ENCODE measurements at regions not wholly inside any gene's neighbourhood (a gene's known extent, or its start where the extent isn't known, plus 50 kb on each side); places are given as distances from the start of the nearest gene placed in this dataset.

DNA sequence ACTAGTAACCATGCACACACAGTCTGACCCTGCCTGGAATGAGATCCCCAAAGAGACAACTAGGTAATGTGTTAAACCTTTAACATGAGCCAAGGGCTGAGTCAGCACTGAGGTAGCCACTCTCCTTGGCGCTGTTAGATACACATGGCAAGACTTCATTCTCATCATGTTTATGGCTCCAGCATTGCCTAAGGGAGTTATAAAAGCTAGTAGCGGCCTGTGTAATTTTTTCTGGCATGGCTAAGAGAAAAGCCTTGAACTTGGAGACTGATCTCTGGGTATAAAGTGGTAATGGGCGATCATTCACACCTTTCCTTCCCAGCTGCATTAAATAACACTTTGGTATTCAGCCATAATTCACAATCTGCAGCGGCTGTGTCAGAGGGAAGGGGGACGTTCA lies 779.7 kb upstream of the LRRC4C start:
- no peak for TF ChIP-seq CTCF (IDR thresholded peaks at IDR 0.05)
- TF ChIP-seq POLR2A (IDR thresholded peaks at IDR 0.05) = no peak

All from uterus (tissue), 2 donors.